HG02938 (cell line): ENCODE measurements at regions not wholly inside any gene's neighbourhood (a gene's known extent, or its start where the extent isn't known, plus 50 kb on each side); places are given as distances from the start of the nearest gene placed in this dataset.

Source experiments
- ATAC-seq: cut with Tn5 transposase; IDR thresholded peaks from one replicate; pipeline ENCODE4 v1.9.1; 2021; ENCODE audit warnings: mild to moderate bottlenecking, moderate library complexity; ENCODE audit not compliant: unreplicated experiment

DNA sequence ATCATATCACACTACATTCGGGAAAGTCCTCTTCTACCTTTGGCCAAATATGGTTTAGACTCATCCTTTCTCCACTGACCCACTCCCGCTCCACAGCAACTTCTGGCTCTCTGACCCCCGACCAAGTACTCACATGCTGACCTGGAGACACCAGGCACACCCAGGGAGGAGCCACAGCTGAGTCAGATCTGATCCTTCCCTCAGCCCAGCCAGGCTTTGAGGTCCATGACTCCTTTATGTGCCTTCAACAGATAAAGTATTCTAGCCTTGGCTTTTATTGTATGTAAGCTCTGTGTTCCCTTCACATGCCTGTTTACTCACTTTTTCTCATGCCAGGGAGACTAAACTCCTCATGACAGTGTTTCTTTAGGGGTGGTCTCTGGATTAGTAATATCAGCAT is 166.9 kb upstream of the UMPS start:
- ATAC-seq = no peak

DNA sequence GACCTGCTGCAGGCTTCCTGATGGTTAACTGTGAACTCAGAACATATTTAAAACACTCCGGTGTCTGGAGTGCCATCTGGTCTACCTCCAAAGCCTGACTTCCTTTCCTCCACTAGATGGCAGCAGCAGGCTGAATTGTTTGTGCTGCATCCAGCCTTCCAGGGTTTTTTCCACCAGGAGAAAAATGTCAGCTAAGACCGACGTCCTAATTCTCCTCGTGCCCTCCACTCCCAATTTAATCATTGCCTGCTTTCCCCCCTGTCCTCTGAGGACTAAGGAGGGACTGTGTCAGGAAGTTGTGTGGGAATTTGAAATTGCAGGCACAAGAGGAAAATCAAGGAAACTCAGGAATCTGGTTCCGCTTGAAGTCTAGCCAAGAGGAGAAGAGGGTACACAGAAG is 165.2 kb upstream of the UMPS start:
- no peak for ATAC-seq

DNA sequence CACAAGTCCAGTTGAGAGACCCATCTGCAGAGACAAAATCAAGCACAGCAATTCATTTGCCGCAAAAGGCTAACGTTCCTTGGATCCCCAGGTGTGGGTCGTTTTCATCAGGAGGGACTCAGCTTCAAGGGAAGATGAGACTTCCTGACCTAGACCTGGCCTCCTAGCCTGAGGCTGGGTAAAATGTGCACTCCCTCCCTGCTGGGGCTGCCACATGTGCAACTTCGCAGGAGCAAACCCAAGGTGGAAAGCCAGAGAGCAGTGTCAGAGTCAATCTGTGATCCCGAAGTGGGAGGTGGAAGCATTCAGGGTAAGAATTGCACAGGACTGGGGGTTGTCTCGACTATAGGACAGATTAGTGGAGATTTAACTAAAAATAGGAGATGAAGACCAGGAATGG is 164.7 kb upstream of the UMPS start:
- no peak for ATAC-seq

DNA sequence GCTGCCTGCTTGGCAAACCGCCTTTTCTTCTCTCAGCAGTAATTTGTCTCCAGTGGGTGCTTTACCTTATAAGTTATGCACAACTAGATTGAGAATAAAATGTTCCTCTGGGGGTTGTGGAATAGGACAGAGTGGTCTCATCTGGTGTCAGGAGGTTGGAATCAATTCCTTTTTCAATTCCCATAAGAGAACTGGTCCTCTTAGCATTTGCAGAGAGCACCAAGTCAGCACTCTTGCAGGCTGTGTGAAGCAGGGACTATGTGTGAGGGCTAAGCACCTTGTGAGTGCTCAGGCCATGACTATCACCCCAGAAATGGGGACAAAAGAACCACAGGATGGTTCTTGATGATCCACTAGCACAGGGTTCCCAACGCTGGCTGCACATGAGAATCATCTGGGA is 163.6 kb upstream of the UMPS start:
- ATAC-seq = no peak

DNA sequence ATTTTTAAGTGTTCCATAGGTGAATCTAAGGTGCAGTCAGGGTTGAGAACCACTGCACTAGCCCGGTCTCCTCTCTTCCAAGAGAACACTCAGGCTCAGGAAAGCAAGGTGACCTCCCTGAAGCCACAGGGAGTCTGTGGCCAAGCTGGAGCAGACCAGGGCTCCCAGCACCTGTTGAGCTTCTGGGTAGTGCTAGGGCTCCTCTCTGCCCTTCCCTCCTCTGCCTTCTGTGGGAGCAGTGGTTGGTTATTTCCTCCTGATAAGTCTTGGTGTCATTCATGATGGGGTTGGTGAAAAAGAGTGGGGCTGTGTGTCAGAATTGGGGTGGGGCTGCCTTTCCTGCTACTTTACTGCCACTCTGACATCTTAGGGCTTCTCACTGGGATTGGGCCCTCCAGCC is 163.1 kb upstream of the UMPS start:
- no peak for ATAC-seq

DNA sequence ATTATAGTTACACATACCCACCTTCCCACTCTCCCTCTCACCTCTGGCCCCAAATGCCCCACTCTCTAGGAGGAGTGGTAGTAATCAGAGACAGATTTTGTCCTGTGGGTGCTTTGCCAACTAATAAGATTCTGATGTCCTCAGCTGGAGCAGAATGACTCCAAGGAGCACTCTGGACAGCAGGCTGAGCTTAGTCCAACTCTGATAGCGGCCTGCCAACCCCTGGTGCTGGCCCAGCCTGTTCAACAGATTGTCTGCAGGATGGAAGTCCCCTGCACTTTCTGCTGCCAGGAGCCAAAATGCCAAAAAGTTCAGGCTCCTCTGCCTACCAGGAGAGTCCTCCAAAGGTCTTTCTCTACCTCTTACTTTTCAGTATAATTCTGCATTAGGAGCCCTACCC is 160.5 kb upstream of the UMPS start:
- ATAC-seq = no peak

DNA sequence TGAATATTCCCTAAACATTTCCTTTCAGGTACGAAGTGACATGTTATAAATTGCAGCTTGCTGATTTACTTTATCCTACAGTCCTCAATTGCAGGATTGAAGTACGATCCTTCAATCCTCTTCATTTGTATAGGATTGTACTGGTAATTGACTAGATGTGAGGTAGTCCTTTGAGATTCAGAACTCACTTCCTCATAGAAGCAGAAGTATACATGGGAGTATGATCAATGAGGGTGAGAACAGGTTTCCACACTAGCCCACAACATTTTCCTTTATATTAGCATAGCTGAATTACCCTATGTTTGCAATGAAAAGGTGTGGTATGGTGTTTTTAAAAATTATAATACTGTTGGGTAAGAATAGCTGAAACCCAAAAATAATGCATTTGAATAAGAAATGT is 160.0 kb upstream of the UMPS start:
- no peak for ATAC-seq

DNA sequence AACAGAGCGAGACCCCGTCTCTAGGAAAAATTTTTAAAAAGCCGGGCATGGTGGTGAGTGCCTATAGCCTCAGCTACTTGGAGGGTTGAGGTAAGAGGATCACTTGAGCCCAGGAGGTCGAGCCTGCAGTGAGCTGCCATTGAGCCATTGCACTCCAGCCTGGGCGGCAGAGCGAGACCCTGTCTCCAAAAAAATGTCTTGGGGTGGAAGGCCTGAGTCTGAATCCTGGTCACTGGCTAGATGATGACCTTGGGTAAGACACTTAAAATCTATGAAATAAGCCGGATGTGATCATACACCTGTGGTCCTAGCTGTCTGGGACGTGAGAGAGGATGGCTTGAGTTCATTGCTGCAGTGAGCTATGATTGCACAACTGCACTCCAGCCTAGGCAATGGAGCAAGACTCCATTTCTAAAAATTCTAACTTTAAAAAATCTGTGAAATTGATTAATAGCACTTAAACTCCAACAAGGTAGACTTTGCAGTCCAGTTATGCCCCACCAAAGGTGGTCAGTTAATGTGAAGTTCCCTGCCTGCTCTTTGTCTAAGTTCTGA is 157.3 kb upstream of the UMPS start:
- no peak for ATAC-seq

DNA sequence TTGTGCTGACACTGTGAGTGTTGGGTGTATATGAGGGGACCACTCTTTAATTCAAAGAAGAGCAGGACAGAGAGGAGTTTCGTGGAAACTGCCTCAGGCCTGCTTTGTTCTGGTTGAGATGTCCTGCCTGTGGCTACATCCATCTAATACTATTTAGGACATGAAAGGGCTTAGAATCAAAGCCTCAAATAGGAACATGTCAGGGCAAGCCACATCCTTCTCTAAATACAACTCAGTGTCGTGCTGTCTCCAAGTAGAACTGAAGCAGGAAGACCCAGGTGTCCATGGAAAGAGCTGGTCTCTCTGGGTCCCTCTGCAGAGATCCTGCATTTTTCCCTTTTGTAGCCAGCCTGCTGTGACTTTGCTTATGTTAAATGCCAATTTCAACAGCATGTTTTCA is 156.2 kb upstream of the UMPS start:
- ATAC-seq = no peak

DNA sequence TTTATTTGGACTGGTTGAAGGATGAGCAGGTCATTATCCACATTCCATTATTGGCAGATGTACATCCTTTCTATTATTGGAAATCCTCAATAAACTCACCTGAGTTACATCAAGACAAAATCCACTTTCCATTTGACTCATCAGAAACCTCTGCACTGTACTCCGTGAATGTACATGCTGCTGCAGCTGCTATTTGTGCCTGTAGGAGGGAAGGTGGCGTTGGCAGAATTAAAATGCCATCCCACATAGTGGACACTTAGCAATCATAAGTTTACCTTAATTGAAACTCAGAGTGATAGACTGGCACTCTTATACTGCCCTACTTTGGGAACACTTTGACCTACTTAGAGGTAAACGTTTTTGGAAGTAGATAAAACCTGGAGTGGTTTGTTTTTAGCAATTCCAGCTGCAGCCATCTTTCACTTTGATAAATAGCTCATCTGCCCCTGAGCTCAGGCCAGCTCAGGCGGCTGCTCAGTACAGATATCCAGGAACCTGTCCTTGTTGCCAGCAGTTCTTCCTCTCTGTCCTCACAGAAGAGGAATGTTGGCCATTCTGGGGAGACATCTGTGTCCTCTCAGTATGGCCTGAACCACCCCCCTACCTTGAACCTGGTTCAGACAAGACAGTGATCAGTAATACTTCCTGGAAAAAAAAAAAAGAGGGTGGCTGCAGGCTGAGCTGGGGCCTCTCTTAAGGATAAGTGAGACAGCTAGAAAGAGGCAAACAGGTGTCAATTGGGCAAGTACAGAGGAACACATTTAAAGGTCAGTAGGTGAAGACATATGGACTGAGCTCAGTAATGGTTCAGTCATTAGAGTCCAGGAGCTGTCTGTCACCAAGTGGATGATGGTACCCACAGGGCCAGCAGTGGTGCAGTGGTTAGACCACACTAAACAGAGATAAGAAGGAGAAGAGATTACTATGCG is 153.4 kb upstream of the UMPS start:
- ATAC-seq = peak; percentile 59

DNA sequence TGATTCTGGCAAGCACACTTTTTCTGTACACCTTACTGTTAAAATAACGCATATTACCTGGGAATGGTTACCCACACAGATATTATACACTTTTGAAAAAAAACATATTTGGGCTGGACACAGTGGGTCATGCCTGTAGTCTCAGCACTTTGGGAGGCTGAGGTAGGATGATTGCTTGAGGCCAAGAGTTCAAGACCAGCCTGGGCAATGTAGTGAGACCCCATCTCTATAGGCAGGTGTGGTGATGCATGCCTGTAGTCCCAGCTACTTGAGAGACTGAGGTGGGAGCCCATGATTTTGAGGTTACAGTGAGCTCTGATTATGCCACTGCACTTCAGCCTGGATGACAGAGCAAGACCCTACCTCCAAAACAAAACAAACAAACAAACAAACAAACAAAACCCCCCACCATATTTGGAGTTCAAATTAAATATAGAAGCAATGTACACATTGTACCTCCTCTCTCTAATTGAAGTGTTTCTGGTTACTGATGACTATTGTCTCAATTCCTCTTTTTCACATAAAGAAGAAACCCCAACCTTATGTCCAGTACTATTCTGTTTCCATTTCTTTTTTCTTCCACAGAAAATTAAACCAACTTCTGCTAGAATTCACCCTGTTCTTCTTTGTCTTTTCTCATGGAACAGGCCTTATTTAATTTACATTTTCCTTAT is 152.6 kb upstream of the UMPS start:
- peak; percentile 80 for ATAC-seq

DNA sequence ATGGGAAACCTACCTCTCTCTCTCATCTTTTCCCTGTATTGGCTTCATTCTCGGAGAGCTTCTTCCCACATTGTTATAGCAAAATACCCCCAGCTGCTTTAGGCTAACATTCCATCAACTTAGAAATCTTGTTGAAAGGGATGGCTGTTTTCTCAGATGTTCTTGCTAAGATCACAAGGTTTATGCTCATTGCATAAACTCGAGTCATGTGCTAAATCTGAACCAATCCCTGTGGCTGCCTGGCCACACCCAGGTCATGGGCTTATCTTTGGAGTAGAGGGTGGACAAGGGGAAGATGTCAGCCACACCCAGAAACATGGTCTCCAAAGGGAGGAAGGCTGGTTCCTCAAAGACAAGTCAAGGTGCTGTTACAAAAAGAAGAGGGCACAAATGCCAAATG is 150.6 kb upstream of the UMPS start:
- no peak for ATAC-seq

DNA sequence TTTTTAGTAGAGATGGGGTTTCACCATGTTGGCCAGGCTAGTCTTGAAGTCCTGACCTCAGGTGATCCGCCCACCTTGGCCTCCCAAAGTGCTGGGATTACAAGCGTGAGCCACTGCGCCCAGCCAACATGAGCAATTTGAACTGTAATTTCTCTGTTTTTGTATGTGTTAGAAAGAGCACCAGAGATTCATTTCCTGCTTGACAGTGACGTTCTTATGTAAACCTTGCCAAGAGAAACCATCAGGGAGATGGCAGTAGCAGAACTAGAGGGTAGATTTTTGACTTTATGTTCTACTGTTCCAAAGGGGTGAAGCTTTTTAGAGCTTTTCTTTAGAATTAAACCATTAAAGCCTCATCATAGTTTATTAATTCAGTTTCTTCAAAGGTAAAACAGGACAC is 148.1 kb upstream of the UMPS start:
- no peak for ATAC-seq

DNA sequence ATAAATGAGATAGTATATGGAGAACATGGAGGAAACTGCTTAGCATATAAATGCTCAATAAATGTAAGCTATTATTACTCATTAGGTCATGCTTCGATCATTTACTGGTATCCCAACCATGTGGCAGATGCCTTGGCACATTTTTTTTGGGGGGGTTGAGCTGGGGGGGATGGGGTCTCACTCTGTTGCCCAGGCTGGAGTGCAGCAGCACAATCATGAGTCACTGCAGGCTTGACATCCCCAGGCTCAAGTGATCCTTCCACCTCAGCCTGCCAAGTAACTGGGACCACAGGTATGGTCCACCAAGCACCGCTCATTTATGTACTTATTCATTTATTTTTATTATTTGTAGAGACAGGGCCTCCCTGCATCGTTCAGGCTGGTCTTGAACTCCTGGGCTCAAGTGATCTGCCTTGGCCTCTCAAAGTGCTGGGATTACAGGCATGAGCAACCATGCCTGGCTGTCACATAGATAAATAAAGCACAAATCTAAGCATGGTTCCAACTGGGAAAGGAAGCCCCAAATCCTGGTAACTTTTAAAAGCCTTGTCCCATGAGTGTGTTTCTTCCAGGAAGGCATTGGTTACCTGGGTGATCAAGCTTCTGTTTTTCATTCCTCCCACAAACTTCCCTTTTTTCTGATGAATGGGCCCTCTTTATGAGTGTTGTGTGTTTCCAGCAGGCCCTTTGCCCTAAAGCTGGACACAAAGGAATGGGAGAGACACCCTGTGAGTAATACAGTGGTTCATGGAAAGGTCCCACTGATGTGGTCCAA is 147.4 kb upstream of the UMPS start:
- ATAC-seq = no peak

DNA sequence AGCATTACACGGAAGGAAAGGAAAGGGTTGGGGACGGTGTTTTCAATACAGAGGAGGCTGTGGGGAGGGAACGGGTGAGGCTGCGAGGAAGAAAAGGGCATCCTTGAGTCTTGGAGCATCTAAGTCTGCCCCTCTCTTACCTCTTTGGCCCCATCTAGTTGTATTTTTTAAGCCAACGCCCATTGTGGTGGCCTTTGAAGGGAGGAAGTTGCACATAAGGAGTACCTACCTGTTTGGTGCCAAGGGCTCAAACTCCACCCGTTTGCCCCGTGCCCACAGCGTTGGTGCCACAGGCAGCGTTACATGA is 146.1 kb upstream of the UMPS start:
- ATAC-seq = no peak

DNA sequence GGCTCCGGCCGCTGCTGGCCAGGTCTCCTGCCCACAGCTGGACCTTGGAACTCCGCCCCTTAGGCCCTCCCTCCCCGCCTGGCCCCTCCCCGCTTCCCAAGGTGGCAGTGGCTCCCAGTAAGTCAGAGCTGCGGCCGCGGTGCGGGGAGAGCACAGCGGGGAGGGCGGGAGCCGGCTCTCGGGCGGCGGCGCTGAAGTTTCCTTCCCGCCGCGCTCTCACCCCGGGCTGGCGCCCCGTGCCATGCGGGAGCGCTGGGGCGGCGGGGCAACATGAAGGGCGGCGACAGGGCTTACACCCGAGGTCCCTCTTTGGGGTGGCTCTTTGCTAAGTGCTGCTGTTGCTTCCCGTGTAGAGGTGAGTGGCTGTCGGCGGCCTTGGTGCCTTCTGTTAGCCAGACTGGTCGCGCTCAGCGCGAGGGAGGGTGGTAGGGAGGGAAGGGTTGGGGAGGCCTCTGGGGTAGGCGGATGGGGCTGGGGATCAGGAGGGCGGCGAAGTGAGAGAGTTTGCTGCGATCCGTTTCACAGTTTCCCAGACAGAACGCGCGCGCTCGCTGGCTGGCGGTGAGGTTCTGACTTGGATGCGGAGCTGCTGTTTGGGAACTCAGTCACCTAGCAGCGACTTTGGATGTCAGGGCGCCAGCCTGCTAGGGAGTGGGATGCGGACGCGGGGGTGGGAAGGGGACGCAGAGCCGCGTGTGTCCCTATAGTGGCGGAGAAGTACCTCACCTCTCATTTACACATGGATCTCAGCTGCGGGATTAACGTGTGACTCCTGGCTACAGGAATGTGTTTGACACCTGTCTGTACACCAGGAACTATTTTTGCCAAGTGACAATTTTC is 145.5 kb upstream of the UMPS start:
- ATAC-seq = no peak

DNA sequence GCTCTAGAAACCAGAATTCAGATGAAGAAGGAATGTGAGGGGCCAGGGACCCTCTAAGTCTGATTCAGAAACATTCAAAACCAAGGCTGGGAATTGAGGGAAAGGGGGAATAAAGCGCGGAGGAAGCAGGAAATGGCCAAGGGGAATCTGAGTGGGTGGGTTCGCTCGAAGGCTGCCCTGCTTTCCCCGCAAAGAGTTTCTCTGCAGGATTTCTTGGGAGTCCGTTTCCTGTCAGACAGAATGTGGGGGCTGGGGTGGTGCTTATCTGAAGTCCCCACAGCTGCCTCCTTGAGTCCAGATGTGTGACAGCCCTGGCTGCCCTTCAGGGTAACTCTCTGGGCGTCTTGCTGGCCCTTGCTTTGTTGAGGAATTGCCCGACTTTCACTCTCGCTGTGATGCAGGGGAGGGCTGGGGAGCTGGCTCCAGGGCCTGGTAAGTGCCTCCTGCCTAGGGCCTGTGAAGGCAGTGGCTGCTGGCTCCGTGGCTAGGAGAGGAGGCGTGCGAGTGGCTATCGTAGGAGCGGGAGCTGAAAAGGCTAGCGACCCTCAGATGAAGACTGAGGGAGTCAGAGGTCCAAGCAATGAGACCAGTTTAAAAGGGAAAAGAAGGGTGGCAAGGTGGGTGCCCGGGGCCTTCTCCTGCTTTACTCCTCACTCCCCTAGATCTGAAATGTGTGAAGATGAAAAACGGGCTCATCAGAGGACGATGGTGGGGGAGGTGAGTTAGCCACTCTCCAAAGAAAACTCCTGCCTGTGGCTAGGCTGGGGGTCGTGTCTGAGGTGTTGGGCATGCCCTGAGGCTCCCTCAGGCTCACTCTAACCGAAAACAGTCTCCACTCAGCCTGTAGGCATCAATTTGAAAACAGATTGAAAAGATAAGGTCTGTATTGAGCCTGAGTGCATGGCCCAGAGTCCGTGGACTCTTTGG is 143.9 kb upstream of the UMPS start:
- ATAC-seq = no peak

DNA sequence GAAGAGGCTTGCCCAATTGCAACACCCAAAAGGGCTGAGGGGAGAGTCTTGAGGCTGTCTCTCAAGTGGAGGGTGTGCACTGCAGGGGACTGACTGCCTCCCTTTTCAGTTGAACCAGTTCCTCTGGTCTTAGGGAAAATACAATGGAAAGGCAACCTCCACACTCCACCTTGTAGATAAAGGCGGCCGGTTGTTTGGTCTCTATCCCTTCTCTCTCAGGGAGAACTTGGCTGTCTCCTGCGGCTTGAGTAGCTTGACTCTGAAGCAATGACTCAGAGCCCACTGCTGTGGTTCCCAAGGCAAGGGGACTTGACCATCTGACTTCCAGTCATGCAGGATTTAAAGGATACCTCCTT is 143.2 kb upstream of the UMPS start:
- no peak for ATAC-seq

DNA sequence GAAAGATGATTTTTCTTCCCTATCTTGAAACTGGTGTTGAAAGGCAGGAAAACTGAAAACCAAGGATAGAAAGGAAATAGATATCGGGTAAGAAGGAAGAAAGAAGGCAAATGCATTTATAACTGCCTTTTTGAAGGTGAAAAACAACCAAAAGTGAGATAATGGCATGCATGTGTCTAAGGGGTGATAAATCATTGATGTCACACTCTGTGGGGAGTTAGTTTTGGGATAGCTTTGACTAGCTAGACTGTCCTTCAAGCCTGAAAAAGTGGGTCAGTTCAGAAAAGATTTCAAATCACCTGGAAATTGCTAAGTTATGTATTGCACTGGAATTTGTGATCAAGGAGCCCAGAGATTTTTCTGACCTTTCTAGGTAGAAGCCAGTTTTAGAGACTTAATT is 142.2 kb upstream of the UMPS start:
- ATAC-seq = no peak

DNA sequence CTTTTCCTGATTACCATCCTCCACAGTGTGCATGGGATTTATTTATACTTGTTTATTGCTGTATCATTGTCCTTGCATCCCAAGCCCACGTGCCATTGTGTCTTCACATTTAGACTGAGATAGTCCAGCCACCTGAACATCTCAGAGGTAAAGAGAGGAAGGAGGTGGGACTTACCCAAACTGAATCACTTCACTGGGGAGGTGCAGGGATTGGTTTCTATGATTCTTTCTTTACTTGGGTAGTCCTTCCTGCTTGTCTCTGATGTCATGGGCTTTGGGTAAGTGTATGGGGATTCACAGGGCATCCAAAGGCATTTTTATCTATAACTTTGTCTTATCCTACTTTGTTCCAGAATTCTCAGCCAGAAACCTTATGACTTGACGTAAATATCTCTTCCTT is 141.5 kb upstream of the UMPS start:
- no peak for ATAC-seq
